HG02852 (cell line): ENCODE measurements at regions not wholly inside any gene's neighbourhood (a gene's known extent, or its start where the extent isn't known, plus 50 kb on each side); places are given as distances from the start of the nearest gene placed in this dataset.
"Not testable (repeated sequence)": the region's sequence is repeated elsewhere in the genome, so short reads cannot be mapped to it uniquely, and the experiment has no call there.

Experiments
- ATAC-seq: cut with Tn5 transposase; IDR thresholded peaks from one replicate; pipeline ENCODE4 v1.9.1; 2021; ENCODE audit warnings: mild to moderate bottlenecking, moderate library complexity; ENCODE audit not compliant: unreplicated experiment

GRCh38 chr13:56528040-56528790 is 612.5 kb upstream of the PRR20A start:
- ATAC-seq: no peak

- no peak for ATAC-seq
These were observed 610.6 kb upstream of the PRR20A start for GRCh38 chr13:56530096-56530495.

- ATAC-seq: not testable (repeated sequence)
These were observed 592.8 kb upstream of the PRR20A start for GRCh38 chr13:56547921-56548320.

- no peak for ATAC-seq
These were observed 581.9 kb upstream of the PRR20A start for GRCh38 chr13:56558698-56559320.

GRCh38 chr13:56561327-56561726 is 579.4 kb upstream of the PRR20A start:
- ATAC-seq: no peak

- ATAC-seq: no peak
These were observed 577.1 kb upstream of the PRR20A start for GRCh38 chr13:56563663-56564062.

- ATAC-seq: no peak
These were observed 553.7 kb upstream of the PRR20A start for GRCh38 chr13:56586976-56587375.

GRCh38 chr13:56615572-56615971 is 525.1 kb upstream of the PRR20A start:
- no peak for ATAC-seq

- no peak for ATAC-seq
These were observed 517.9 kb upstream of the PRR20A start for GRCh38 chr13:56622840-56623239.

- not testable (repeated sequence) for ATAC-seq
These were observed 511.8 kb upstream of the PRR20A start for GRCh38 chr13:56628886-56629285.

GRCh38 chr13:56631060-56631459 is 509.7 kb upstream of the PRR20A start:
- not testable (repeated sequence) for ATAC-seq

GRCh38 chr13:56653043-56653442 is 487.7 kb upstream of the PRR20A start:
- ATAC-seq: no peak

- ATAC-seq: no peak
These were observed 481.7 kb upstream of the PRR20A start for GRCh38 chr13:56659041-56659471.

GRCh38 chr13:56670563-56670962 is 470.2 kb upstream of the PRR20A start:
- no peak for ATAC-seq

GRCh38 chr13:56681404-56681803 is 459.3 kb upstream of the PRR20A start:
- ATAC-seq: no peak

GRCh38 chr13:56687131-56687530 is 453.6 kb upstream of the PRR20A start:
- no peak for ATAC-seq

- ATAC-seq: no peak
These were observed 443.7 kb upstream of the PRR20A start for GRCh38 chr13:56697011-56697410.

GRCh38 chr13:56700324-56700723 is 440.4 kb upstream of the PRR20A start:
- ATAC-seq: no peak

- no peak for ATAC-seq
These were observed 434.2 kb upstream of the PRR20A start for GRCh38 chr13:56706485-56706884.

- no peak for ATAC-seq
These were observed 427.1 kb upstream of the PRR20A start for GRCh38 chr13:56713656-56714055.

- ATAC-seq: no peak
These were observed 421.9 kb upstream of the PRR20A start for GRCh38 chr13:56718791-56719190.

GRCh38 chr13:56720841-56721240 is 419.9 kb upstream of the PRR20A start:
- no peak for ATAC-seq
